ENCODE measurements at regions not wholly inside any gene's neighbourhood (a gene's known extent, or its start where the extent isn't known, plus 50 kb on each side); places are given as distances from the start of the nearest gene placed in this dataset.

- Histone ChIP-seq H3K36me3 (no peaks in the 10 kb centered on the region), H3K27me3 (no peaks in the 10 kb centered on the region), H3K9me3 (no peaks in the 10 kb centered on the region), H3K4me3 (no peak overlapping the region), H3K27ac (no peak overlapping the region), H3K4me1 (no peaks in the 10 kb centered on the region)
- TF ChIP-seq POLR2A (IDR thresholded peaks at IDR 0.05) (no peak), CTCF (IDR thresholded peaks at IDR 0.05) (no peak)
- DNase-seq: no peak
Measured at GRCh38 chr2:188676010-188676400, 298.2 kb upstream of the COL3A1 start.

- Histone ChIP-seq H3K36me3 (no peaks in the 10 kb centered on the region), H3K9me3 (no peaks in the 10 kb centered on the region), H3K27me3 (no peaks in the 10 kb centered on the region), H3K4me1 (no peaks in the 10 kb centered on the region), H3K4me3 (no peak overlapping the region), H3K27ac (no peak overlapping the region)
- TF ChIP-seq POLR2A (IDR thresholded peaks at IDR 0.05): no peak
- no peak for TF ChIP-seq CTCF (IDR thresholded peaks at IDR 0.05)
- DNase-seq: no peak
Measured at GRCh38 chr2:188677142-188677541, 297.0 kb upstream of the COL3A1 start.

- Histone ChIP-seq H3K4me3 (no peak overlapping the region), H3K4me1 (no peaks in the 10 kb centered on the region), H3K27ac (no peak overlapping the region), H3K27me3 (no peaks in the 10 kb centered on the region), H3K9me3 (no peaks in the 10 kb centered on the region), H3K36me3 (no peaks in the 10 kb centered on the region)
- TF ChIP-seq CTCF (IDR thresholded peaks at IDR 0.05): no peak
- TF ChIP-seq POLR2A (IDR thresholded peaks at IDR 0.05): no peak
- DNase-seq: no peak
Measured at GRCh38 chr2:188678882-188679281, 295.3 kb upstream of the COL3A1 start.

GRCh38 chr2:188682838-188683237 is 291.3 kb upstream of the COL3A1 start:
- no peak overlapping the region for H3K4me3 ChIP-seq
- H3K27me3 ChIP-seq: no peaks in the 10 kb centered on the region
- H3K27ac ChIP-seq: no peak overlapping the region
- no peaks in the 10 kb centered on the region for H3K36me3 ChIP-seq
- no peaks in the 10 kb centered on the region for H3K9me3 ChIP-seq
- TF ChIP-seq POLR2A (IDR thresholded peaks at IDR 0.05) (no peak), CTCF (IDR thresholded peaks at IDR 0.05) (no peak)
- no peak for DNase-seq
- no peaks in the 10 kb centered on the region for H3K4me1 ChIP-seq

- H3K4me3 ChIP-seq: no peak overlapping the region
- H3K27me3 ChIP-seq: no peaks in the 10 kb centered on the region
- H3K36me3 ChIP-seq: no peaks in the 10 kb centered on the region
- no peak for DNase-seq
- H3K9me3 ChIP-seq: no peaks in the 10 kb centered on the region
- H3K4me1 ChIP-seq: no peaks in the 10 kb centered on the region
- no peak overlapping the region for H3K27ac ChIP-seq
- TF ChIP-seq CTCF (IDR thresholded peaks at IDR 0.05): no peak
- TF ChIP-seq POLR2A (IDR thresholded peaks at IDR 0.05): no peak
Measured at GRCh38 chr2:188684795-188685194, 289.4 kb upstream of the COL3A1 start.

- no peaks in the 10 kb centered on the region for H3K9me3 ChIP-seq
- no peak for DNase-seq
- H3K27ac ChIP-seq: no peak overlapping the region
- H3K36me3 ChIP-seq: no peaks in the 10 kb centered on the region
- H3K4me1 ChIP-seq: no peaks in the 10 kb centered on the region
- TF ChIP-seq POLR2A (IDR thresholded peaks at IDR 0.05): no peak
- H3K4me3 ChIP-seq: no peak overlapping the region
- no peaks in the 10 kb centered on the region for H3K27me3 ChIP-seq
Measured at GRCh38 chr2:188693111-188693510, 281.1 kb upstream of the COL3A1 start.

Measured in Peyer's patch (tissue), 4 donors.